SH-SY5Y (cell line): ENCODE measurements at regions not wholly inside any gene's neighbourhood (a gene's known extent, or its start where the extent isn't known, plus 50 kb on each side); places are given as distances from the start of the nearest gene placed in this dataset.

ENCODE experiments used
- GATA2 ChIP-seq: IDR thresholded peaks from 2 replicates; pipeline ENCODE4 v1.6.1; 2011; ENCODE audit warnings: mild to moderate bottlenecking, low read depth, low read length
- GATA3 ChIP-seq: IDR thresholded peaks from 2 replicates; pipeline ENCODE4 v1.6.1; 2011; ENCODE audit warnings: low read depth, mild to moderate bottlenecking, low read length, moderate library complexity

GRCh38 chr2:129139380-129139779 is 820.7 kb upstream of the HS6ST1 start:
- TF ChIP-seq GATA2 (no peak), GATA3 (no peak)
